NCI-H748 (cell line): ENCODE measurements at regions not wholly inside any gene's neighbourhood (a gene's known extent, or its start where the extent isn't known, plus 50 kb on each side); places are given as distances from the start of the nearest gene placed in this dataset.
"Not testable (repeated sequence)": the region's sequence is repeated elsewhere in the genome, so short reads cannot be mapped to it uniquely, and the experiment has no call there.

Experiments
- DNase-seq: peaks from one replicate; lab custom pipeline; 2025; ENCODE audit not compliant: unreplicated experiment; lab: John Stamatoyannopoulos, UW

- not testable (repeated sequence) for DNase-seq
These were observed 97.0 kb downstream of the F11 start for GRCh38 chr4:186363038-186363437.

DNA sequence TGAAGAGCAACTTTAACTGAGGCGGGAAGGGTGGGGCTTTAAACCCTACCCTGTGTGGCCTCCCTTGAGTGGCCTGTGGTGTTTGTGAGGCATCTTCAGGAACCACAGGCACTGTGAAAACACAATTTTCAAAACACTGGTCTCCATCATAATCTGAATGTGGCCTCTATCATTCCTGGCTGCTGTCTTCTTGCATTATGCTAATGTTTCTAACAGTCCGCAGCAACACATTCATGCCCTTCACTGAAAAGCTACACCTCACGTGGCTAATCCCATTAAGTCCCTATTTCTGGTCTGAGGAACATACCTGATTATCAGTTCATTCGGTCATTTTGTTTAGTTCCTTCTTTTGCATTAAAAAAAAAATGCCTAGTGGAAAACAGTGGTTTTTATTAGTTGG, 94.6 kb downstream of the F11 start:
- DNase-seq, result no peak

DNA sequence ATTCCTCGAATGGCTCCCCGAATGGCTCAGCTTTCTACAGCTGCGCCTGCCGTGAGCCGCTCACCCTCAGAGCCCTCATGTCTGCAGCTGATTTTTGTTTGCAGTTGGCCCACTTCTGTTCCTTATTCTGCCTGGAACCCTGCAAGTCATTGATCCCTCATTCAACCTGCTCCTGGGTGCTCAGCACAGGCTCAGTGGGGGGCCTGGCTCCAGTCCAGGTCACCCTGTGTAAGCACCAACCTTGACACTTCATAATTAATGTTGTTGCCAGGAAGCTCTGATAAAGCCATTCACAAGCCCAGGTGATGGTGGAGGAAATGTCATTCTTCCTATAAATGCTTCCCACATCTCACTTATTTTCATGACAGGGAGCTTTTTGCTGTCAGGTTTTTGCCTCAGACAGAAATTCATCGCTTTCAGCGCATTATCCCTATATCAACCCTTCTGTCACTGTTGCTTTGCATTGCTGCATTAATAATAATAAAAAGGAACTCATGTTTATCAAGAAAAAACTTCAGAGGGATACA, 85.7 kb downstream of the F11 start:
- DNase-seq, result peak; percentile 38

- peak; percentile 37 for DNase-seq
These were observed 82.4 kb downstream of the F11 start for GRCh38 chr4:186348433-186348832.

DNA sequence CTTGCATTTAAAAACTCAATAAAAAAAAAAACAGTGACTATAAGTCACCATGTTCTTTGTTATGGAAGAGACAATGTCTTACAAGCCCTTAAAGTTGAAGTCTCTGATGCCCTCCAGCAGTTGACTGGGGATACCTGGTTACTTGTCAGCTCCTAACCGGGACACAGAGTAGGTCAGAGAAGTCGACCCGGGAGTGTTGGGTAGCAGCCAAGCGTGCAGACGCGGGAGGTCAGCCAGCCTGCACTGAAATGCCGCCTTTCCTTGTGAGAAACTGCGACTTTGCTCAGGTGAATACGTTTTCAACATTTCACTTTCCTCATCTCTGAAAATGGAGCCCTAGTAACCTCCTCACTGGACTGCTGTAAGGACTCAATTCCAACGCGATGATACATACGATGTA, 81.8 kb downstream of the F11 start:
- no peak for DNase-seq

DNA sequence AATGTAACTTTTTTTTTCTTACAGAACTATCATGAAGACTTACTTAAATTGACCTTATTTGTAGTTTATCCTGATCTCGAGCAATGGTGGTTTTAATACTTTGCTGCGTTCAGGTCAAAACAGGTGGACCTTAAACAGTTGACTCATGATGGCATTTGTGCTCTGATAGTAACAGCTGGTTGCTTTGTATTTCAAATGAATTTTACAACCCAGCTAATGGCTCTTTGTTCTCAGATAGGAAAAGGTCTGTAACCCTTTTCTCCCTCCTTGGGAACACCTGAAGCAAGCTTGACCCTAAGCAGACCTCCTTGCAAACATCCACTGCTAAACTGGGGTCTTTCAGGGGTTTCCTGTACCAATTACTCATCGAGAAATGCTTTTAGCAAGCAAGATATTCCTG, 79.2 kb downstream of the F11 start:
- DNase-seq, result no peak

DNA sequence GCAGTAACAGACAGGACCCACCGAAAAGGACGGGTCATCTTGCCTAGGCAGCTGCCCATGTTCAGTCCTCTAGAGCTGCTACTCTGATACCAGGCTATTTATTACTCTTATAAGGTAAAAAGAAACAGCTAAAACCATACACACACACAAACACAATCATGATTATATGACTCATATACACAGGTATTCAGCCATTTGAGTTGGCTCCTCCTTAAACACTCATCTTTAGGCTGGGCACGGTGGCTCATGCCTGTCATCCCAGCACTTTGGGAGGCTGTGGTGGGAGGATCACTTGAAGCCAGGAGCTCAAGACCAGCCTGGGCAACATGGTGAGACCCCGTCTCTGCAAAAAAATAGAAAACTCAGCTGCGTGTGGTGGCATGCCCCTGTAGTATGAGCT, 76.6 kb downstream of the F11 start:
- DNase-seq, result no peak

DNA sequence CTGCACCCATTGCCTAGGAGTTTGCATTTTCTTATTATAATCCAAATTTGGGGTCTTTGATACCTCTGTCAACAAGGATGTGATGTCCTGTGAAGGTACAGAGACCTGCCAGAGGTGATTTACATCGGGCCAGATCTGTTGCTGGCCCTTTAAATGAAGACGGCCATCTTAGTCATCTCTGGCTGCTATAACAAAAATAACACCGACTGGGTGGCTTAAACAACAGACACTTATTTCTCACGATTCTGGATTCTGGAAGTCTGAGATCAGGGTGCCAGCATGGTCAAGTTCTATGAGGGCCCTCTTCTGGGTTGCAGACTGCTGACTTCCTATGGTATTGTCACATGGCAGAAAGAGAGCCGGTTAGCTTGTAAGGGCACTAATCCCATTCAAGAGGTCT, 75.7 kb downstream of the F11 start:
- DNase-seq, result no peak
